HG03558 (cell line): ENCODE measurements at regions not wholly inside any gene's neighbourhood (a gene's known extent, or its start where the extent isn't known, plus 50 kb on each side); places are given as distances from the start of the nearest gene placed in this dataset.
"Not testable (repeated sequence)": the region's sequence is repeated elsewhere in the genome, so short reads cannot be mapped to it uniquely, and the experiment has no call there.

Experiments
- ATAC-seq: cut with Tn5 transposase; IDR thresholded peaks from one replicate; pipeline ENCODE4 v1.9.1; 2021; ENCODE audit warnings: moderate number of reproducible peaks; ENCODE audit not compliant: unreplicated experiment; ENCODE audit errors: extremely low read depth

GRCh38 chr12:72723732-72724131 is 451.6 kb downstream of the TRHDE start:
- no peak for ATAC-seq

- no peak for ATAC-seq
These were observed 457.4 kb downstream of the TRHDE start for GRCh38 chr12:72729451-72730010.

- ATAC-seq, result no peak
These were observed 462.4 kb downstream of the TRHDE start for GRCh38 chr12:72734581-72734980.

- no peak for ATAC-seq
These were observed 466.6 kb downstream of the TRHDE start for GRCh38 chr12:72738811-72739210.

- ATAC-seq, result no peak
These were observed 467.9 kb downstream of the TRHDE start for GRCh38 chr12:72740064-72740463.

- no peak for ATAC-seq
These were observed 470.4 kb downstream of the TRHDE start for GRCh38 chr12:72742568-72742967.

- no peak for ATAC-seq
These were observed 473.9 kb downstream of the TRHDE start for GRCh38 chr12:72746048-72746447.

GRCh38 chr12:72747111-72747849 is 475.1 kb downstream of the TRHDE start:
- no peak for ATAC-seq

- ATAC-seq, result no peak
These were observed 476.8 kb downstream of the TRHDE start for GRCh38 chr12:72748971-72749370.

GRCh38 chr12:72753571-72753970 is 481.4 kb downstream of the TRHDE start:
- no peak for ATAC-seq

- ATAC-seq, result not testable (repeated sequence)
These were observed 481.9 kb downstream of the TRHDE start for GRCh38 chr12:72754026-72754425.

- ATAC-seq, result no peak
These were observed 494.3 kb downstream of the TRHDE start for GRCh38 chr12:72766517-72766916.

GRCh38 chr12:72774023-72774422 is 501.9 kb downstream of the TRHDE start:
- ATAC-seq, result no peak

GRCh38 chr12:72777806-72778205 is 505.6 kb downstream of the TRHDE start:
- ATAC-seq, result no peak

GRCh38 chr12:72790273-72790672 is 518.1 kb downstream of the TRHDE start:
- ATAC-seq, result no peak

GRCh38 chr12:72792889-72793288 is 520.7 kb downstream of the TRHDE start:
- no peak for ATAC-seq

- ATAC-seq, result no peak
These were observed 521.6 kb downstream of the TRHDE start for GRCh38 chr12:72793796-72794195.

- ATAC-seq, result no peak
These were observed 543.3 kb downstream of the TRHDE start for GRCh38 chr12:72815421-72815820.

- ATAC-seq, result no peak
These were observed 556.6 kb downstream of the TRHDE start for GRCh38 chr12:72828662-72829324.

- ATAC-seq, result no peak
These were observed 557.7 kb downstream of the TRHDE start for GRCh38 chr12:72829838-72830237.

GRCh38 chr12:72832024-72832423 is 559.9 kb downstream of the TRHDE start:
- no peak for ATAC-seq

- no peak for ATAC-seq
These were observed 564.0 kb downstream of the TRHDE start for GRCh38 chr12:72836194-72836593.
